Keratinocyte (primary cell): ENCODE measurements at regions not wholly inside any gene's neighbourhood (a gene's known extent, or its start where the extent isn't known, plus 50 kb on each side); places are given as distances from the start of the nearest gene placed in this dataset.

Source experiments
- CTCF ChIP-seq, 3 experiments: IDR thresholded peaks in 1 of 3; conservative IDR thresholded peaks in 1 of 3; optimal IDR thresholded peaks in 1 of 3; 2 replicates in 2 of 3; 3 replicates in 1 of 3; pipeline versions ENCODE3 to v1.5.1; 2011; ENCODE audit warnings: low read length in 3 of 3, mild to moderate bottlenecking in 3 of 3, moderate library complexity in 2 of 3, control low read depth in 1 of 3, inconsistent platforms in 1 of 3; ENCODE audit not compliant: insufficient read depth in 2 of 3; ENCODE audit errors: extremely low read depth in 1 of 3
- EZH2 ChIP-seq: IDR thresholded peaks from one replicate; pipeline ENCODE4 v1.6.1; 2012; ENCODE audit warnings: inconsistent platforms, mild to moderate bottlenecking, low read length, moderate library complexity

GRCh38 chr3:72144773-72145505 is 360.0 kb upstream of the PROK2 start:
- TF ChIP-seq CTCF (optimal IDR thresholded peaks at IDR 0.05 in 1 of 3, IDR thresholded peaks at IDR 0.05 in 1 of 3, conservative IDR thresholded peaks at IDR 0.05 in 1 of 3; ENCODE audit: extremely low read depth in 1 of 3, insufficient read depth in 2 of 3, low read length in 3 of 3) (no peak), EZH2 (no peak)
